ENCODE measurements at regions not wholly inside any gene's neighbourhood (a gene's known extent, or its start where the extent isn't known, plus 50 kb on each side); places are given as distances from the start of the nearest gene placed in this dataset.

- no peak for DNase-seq (ENCODE audit: low spot score)
Measured at GRCh38 chr14:34128665-34129064, 177.8 kb upstream of the EGLN3 start.

- DNase-seq (ENCODE audit: low spot score) = no peak
Measured at GRCh38 chr14:34126586-34126985, 175.7 kb upstream of the EGLN3 start.

GRCh38 chr14:34124585-34124984 lies 173.7 kb upstream of the EGLN3 start:
- DNase-seq (ENCODE audit: low spot score) = no peak

- DNase-seq (ENCODE audit: low spot score) = no peak
Measured at GRCh38 chr14:34122650-34123049, 171.8 kb upstream of the EGLN3 start.

GRCh38 chr14:34122081-34122480 lies 171.2 kb upstream of the EGLN3 start:
- peak; percentile 15 for DNase-seq (ENCODE audit: low spot score)

- DNase-seq (ENCODE audit: low spot score) = no peak
Measured at GRCh38 chr14:34120185-34120977, 169.5 kb upstream of the EGLN3 start.

GRCh38 chr14:34119107-34119858 lies 168.4 kb upstream of the EGLN3 start:
- DNase-seq (ENCODE audit: low spot score) = peak; percentile 12

- DNase-seq (ENCODE audit: low spot score) = no peak
Measured at GRCh38 chr14:34113991-34114390, 163.1 kb upstream of the EGLN3 start.

- no peak for DNase-seq (ENCODE audit: low spot score)
Measured at GRCh38 chr14:34113005-34113511, 162.2 kb upstream of the EGLN3 start.

- no peak for DNase-seq (ENCODE audit: low spot score)
Measured at GRCh38 chr14:34111953-34112352, 161.1 kb upstream of the EGLN3 start.

- no peak for DNase-seq (ENCODE audit: low spot score)
Measured at GRCh38 chr14:34111505-34111904, 160.6 kb upstream of the EGLN3 start.

GRCh38 chr14:34110531-34110930 lies 159.7 kb upstream of the EGLN3 start:
- no peak for DNase-seq (ENCODE audit: low spot score)

- no peak for DNase-seq (ENCODE audit: low spot score)
Measured at GRCh38 chr14:34107441-34107840, 156.6 kb upstream of the EGLN3 start.

GRCh38 chr14:34106310-34106709 lies 155.4 kb upstream of the EGLN3 start:
- DNase-seq (ENCODE audit: low spot score) = no peak

- DNase-seq (ENCODE audit: low spot score) = no peak
Measured at GRCh38 chr14:34104489-34105397, 153.9 kb upstream of the EGLN3 start.

GRCh38 chr14:34103176-34103575 lies 152.3 kb upstream of the EGLN3 start:
- no peak for DNase-seq (ENCODE audit: low spot score)

GRCh38 chr14:34099635-34100034 lies 148.8 kb upstream of the EGLN3 start:
- no peak for DNase-seq (ENCODE audit: low spot score)

GRCh38 chr14:34098985-34099349 lies 148.1 kb upstream of the EGLN3 start:
- no peak for DNase-seq (ENCODE audit: low spot score)

GRCh38 chr14:34098045-34098984 lies 147.4 kb upstream of the EGLN3 start:
- DNase-seq (ENCODE audit: low spot score) = peak; percentile 20

GRCh38 chr14:34097644-34098043 lies 146.8 kb upstream of the EGLN3 start:
- DNase-seq (ENCODE audit: low spot score) = no peak

- no peak for DNase-seq (ENCODE audit: low spot score)
Measured at GRCh38 chr14:34094384-34094783, 143.5 kb upstream of the EGLN3 start.

Data from activated CD4-positive, alpha-beta T cell treated with anti-CD3 and anti-CD28 coated beads, Interleukin-2, Interleukin-4, amounts not matched to agents 100 ng/mL and 50 ng/mL, durations not matched to agents 16 hours and 8 hours (primary cell).